Duodenal mucosa (tissue), 2 donors: ENCODE measurements at regions not wholly inside any gene's neighbourhood (a gene's known extent, or its start where the extent isn't known, plus 50 kb on each side); places are given as distances from the start of the nearest gene placed in this dataset.

Source experiments
- H3K27ac ChIP-seq: one replicate; pipeline ENCODE4 v1.7.0; 2013; ENCODE audit warnings: low read depth, low read length
- H3K27me3 ChIP-seq, 2 donors: one replicate each; pipeline ENCODE4 v1.7.0; 2013; ENCODE audit warnings: low read length in 2 of 2, control low read depth in 1 of 2; ENCODE audit not compliant: insufficient read depth in 2 of 2, control insufficient read depth in 1 of 2
- H3K36me3 ChIP-seq, 2 donors: one replicate each; pipeline ENCODE4 v1.7.0; 2013; ENCODE audit warnings: low read length in 2 of 2, control low read depth in 1 of 2; ENCODE audit not compliant: insufficient read depth in 2 of 2, control insufficient read depth in 1 of 2
- H3K4me1 ChIP-seq, 2 donors: one replicate each; pipeline ENCODE4 v1.7.0; 2013; ENCODE audit warnings: low read length in 2 of 2, control low read depth in 1 of 2; ENCODE audit not compliant: insufficient read depth in 2 of 2, control insufficient read depth in 1 of 2
- H3K4me3 ChIP-seq, 2 donors: one replicate each; pipeline ENCODE4 v1.7.0; 2013; ENCODE audit warnings: low read length in 2 of 2, low read depth in 1 of 2
- H3K9ac ChIP-seq, 2 donors: one replicate each; pipeline ENCODE4 v1.7.0; 2013; ENCODE audit warnings: low read length in 2 of 2, low read depth in 1 of 2
- H3K9me3 ChIP-seq, 2 donors: one replicate each; pipeline ENCODE4 v1.7.0; 2013; ENCODE audit warnings: low read length in 2 of 2, control low read depth in 1 of 2; ENCODE audit not compliant: control insufficient read depth in 1 of 2

- Histone ChIP-seq H3K36me3 (no peaks in the 10 kb centered on the region), H3K27me3 (no peaks in the 10 kb centered on the region), H3K4me1 (no peaks in the 10 kb centered on the region)
Observed at GRCh38 chr3:86175593-86176444, 815.1 kb downstream of the VGLL3 start.

DNA sequence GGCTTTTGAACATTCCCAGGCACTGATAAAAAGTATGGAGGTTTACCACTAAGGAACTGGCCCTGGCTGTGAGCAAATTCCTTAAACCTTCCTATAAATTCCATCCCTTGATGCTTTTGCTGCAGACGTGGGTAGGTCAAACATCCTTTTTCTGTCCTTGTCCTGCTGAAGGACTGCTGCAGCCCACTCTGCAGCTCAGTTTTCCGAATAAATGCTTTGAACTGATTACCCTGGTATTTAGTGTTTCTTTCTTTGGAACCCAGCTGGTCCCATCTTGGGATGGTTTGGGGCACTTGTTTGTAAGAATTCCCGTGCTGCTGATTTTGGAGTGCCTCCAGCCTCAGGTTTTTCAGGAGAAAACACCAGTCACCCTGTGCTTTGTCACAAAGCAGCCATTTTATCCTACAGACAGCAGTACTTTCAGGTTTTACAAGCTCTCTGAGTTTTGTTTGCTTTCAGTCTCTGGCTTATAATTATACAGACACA, 815.9 kb downstream of the VGLL3 start:
- Histone ChIP-seq H3K9me3 (peaks cover 0 to 2% of the 10 kb centered on the region in 2 donors), H3K27ac (no peak overlapping the region), H3K4me1 (no peaks in the 10 kb centered on the region), H3K4me3 (no peak overlapping the region), H3K27me3 (no peaks in the 10 kb centered on the region), H3K9ac (no peak overlapping the region), H3K36me3 (no peaks in the 10 kb centered on the region)

More at GRCh38 chr3:86175593-86176444, 815.1 kb downstream of the VGLL3 start:
- H3K4me3 ChIP-seq, result no peak overlapping the region
- no peak overlapping the region for H3K9ac ChIP-seq
- no peak overlapping the region for H3K27ac ChIP-seq
- H3K9me3 ChIP-seq, result peaks cover 0 to 2% of the 10 kb centered on the region in 2 donors

DNA sequence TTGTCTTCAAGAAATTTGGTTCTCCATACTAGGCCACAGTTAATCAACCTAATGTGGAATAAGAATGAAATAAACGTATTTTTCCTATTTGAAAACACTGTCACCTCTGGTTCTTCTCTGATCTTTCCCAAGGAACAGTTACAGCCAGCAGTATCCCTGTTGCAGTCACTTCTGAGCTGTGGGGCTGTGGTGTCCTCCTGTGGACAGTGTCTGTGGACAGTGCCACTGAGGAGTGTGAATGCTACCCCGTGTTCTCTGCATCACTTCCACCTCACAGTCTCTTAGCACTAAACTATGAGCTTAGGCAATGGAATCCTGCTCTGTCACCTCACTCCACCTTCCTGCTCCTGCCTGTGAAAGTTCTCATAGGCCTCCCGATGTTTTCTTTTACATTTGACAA, 817.5 kb downstream of the VGLL3 start:
- Histone ChIP-seq H3K36me3 (no peaks in the 10 kb centered on the region), H3K27me3 (no peaks in the 10 kb centered on the region), H3K4me1 (no peaks in the 10 kb centered on the region), H3K27ac (no peak overlapping the region), H3K4me3 (no peak overlapping the region), H3K9ac (no peak overlapping the region), H3K9me3 (peaks cover 0 to 2% of the 10 kb centered on the region in 2 donors)

- no peaks in the 10 kb centered on the region for H3K4me1 ChIP-seq
Observed at GRCh38 chr3:86168512-86168911, 822.4 kb downstream of the VGLL3 start.

DNA sequence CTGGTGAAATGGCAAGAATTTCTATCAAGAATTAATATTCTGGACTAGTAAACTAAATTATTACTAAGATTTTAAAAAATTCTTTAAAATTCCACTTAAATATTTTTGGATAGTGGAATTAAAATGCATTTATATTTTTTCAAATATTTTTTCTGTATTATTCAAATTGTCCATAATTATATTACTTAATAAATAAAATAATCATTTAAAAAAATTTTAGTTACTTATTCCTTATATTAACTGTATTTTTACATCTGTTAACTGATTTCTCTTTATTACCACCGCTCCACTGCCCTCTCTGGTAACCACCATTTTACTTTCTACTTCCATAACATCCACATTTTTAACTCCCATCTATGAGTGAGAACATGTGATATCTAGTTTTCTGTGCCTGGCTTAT, 828.4 kb downstream of the VGLL3 start:
- Histone ChIP-seq H3K4me1 (no peaks in the 10 kb centered on the region), H3K4me3 (no peak overlapping the region), H3K9ac (no peak overlapping the region), H3K27ac (no peak overlapping the region), H3K36me3 (no peaks in the 10 kb centered on the region), H3K27me3 (no peaks in the 10 kb centered on the region), H3K9me3 (peaks cover 0 to 5% of the 10 kb centered on the region in 2 donors)

More at GRCh38 chr3:86168512-86168911, 822.4 kb downstream of the VGLL3 start:
- Histone ChIP-seq H3K4me3 (no peak overlapping the region), H3K36me3 (no peaks in the 10 kb centered on the region), H3K9me3 (peaks cover 0 to 2% of the 10 kb centered on the region in 2 donors), H3K27me3 (no peaks in the 10 kb centered on the region), H3K27ac (no peak overlapping the region), H3K9ac (no peak overlapping the region)

DNA sequence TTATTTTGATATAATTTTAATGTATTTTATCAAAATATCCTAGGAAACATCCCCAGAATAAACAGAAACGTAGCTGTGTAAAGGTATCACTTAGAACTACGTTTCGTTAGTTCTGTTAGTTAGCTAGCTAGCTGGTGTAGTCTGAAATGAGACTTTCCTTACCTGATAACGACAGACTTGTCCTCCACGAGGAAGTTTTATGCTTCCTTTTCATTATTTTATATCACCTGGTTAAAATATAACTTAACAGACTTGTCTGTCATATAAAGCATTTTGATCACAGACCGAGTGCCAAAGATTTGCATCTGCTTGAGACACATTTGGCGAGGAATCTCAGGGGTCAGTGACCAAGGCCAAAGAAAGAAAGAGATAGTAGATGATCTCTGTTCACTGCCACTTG, 829.5 kb downstream of the VGLL3 start:
- H3K9ac ChIP-seq, result no peak overlapping the region
- no peaks in the 10 kb centered on the region for H3K4me1 ChIP-seq
- peaks cover 0 to 5% of the 10 kb centered on the region in 2 donors for H3K9me3 ChIP-seq
- H3K36me3 ChIP-seq, result no peaks in the 10 kb centered on the region
- H3K4me3 ChIP-seq, result no peak overlapping the region
- no peaks in the 10 kb centered on the region for H3K27me3 ChIP-seq
- no peak overlapping the region for H3K27ac ChIP-seq

GRCh38 chr3:86152620-86153019, 838.3 kb downstream of the VGLL3 start:
- Histone ChIP-seq H3K4me1 (no peaks in the 10 kb centered on the region), H3K27me3 (no peaks in the 10 kb centered on the region), H3K9me3 (peaks cover 5 to 8% of the 10 kb centered on the region in 2 donors), H3K36me3 (no peaks in the 10 kb centered on the region), H3K27ac (no peak overlapping the region), H3K4me3 (no peak overlapping the region), H3K9ac (no peak overlapping the region)

DNA sequence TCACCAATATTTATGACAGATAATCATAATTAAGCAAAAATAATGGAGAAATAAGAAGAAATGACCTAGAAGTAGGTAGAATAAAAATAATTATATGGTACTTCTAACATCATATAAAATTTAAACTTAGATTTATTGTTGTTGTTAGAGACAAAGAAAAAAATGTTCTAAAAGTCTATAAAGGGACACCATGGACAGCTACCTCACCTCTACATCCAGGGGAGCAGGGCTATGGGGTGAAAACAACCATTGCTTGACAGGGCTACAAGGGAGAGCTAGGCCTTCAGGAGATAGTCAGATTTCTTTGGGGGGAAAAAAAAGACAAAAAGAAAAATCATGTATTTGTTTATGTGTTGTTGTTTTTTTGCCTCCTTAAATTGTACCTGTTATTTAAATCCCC, 841.9 kb downstream of the VGLL3 start:
- Histone ChIP-seq H3K4me3 (no peak overlapping the region), H3K36me3 (no peaks in the 10 kb centered on the region), H3K27me3 (no peaks in the 10 kb centered on the region), H3K27ac (no peak overlapping the region), H3K4me1 (no peaks in the 10 kb centered on the region), H3K9ac (no peak overlapping the region), H3K9me3 (peaks cover 0 to 5% of the 10 kb centered on the region in 2 donors)

GRCh38 chr3:86147119-86147518, 843.8 kb downstream of the VGLL3 start:
- no peak overlapping the region for H3K4me3 ChIP-seq
- no peaks in the 10 kb centered on the region for H3K27me3 ChIP-seq
- H3K9me3 ChIP-seq, result peaks cover 0 to 1% of the 10 kb centered on the region in 2 donors
- no peaks in the 10 kb centered on the region for H3K36me3 ChIP-seq
- H3K9ac ChIP-seq, result no peak overlapping the region
- no peaks in the 10 kb centered on the region for H3K4me1 ChIP-seq
- no peak overlapping the region for H3K27ac ChIP-seq

GRCh38 chr3:86126552-86126951, 864.4 kb downstream of the VGLL3 start:
- no peak overlapping the region for H3K4me3 ChIP-seq
- no peaks in the 10 kb centered on the region for H3K27me3 ChIP-seq
- H3K4me1 ChIP-seq, result no peaks in the 10 kb centered on the region
- peaks cover 0 to 4% of the 10 kb centered on the region in 2 donors for H3K9me3 ChIP-seq
- no peak overlapping the region for H3K27ac ChIP-seq
- H3K9ac ChIP-seq, result no peak overlapping the region
- no peaks in the 10 kb centered on the region for H3K36me3 ChIP-seq
